HepG2 (cell line): ENCODE measurements at regions not wholly inside any gene's neighbourhood (a gene's known extent, or its start where the extent isn't known, plus 50 kb on each side); places are given as distances from the start of the nearest gene placed in this dataset.

ENCODE experiments used
- BHLHE40 ChIP-seq: IDR thresholded peaks from 2 replicates; pipeline ENCODE4 v1.6.1; 2011; ENCODE audit warnings: low read length, improper control_type of control experiment
- CEBPG ChIP-seq: IDR thresholded peaks from 2 replicates; pipeline ENCODE4 v1.6.1; 2016
- ELF3 ChIP-seq: IDR thresholded peaks from 2 replicates; pipeline ENCODE4 v1.6.1; 2016; ENCODE audit warnings: missing genetic modification reagents, missing compliant biosample characterization
- ERF ChIP-seq: IDR thresholded peaks from 2 replicates; pipeline ENCODE4 v1.6.1; 2018; ENCODE audit warnings: missing biosample characterization, missing genetic modification reagents
- HDAC1 ChIP-seq: sonication (generic); formaldehyde crosslinking; IDR thresholded peaks from 2 replicates; pipeline ENCODE4 v1.5.1; 2020; ENCODE audit warnings: mild to moderate bottlenecking, missing genetic modification reagents
- IKZF4 ChIP-seq: sonication (generic); formaldehyde crosslinking; IDR thresholded peaks from 2 replicates; pipeline ENCODE4 v1.5.1; 2020; ENCODE audit warnings: borderline replicate concordance, mild to moderate bottlenecking, low read depth, missing genetic modification reagents; ENCODE audit errors: not compliant biosample characterization
- MBD4 ChIP-seq: IDR thresholded peaks from 2 replicates; pipeline ENCODE4 v1.6.1; 2012; ENCODE audit warnings: low read length, inconsistent platforms, borderline replicate concordance
- PBX3 ChIP-seq: sonication (generic); formaldehyde crosslinking; IDR thresholded peaks from 2 replicates; pipeline ENCODE4 v1.8.1; 2023; ENCODE audit warnings: missing genetic modification reagents, inconsistent platforms, borderline replicate concordance
- RFXAP ChIP-seq: sonication (generic); formaldehyde crosslinking; IDR thresholded peaks from 2 replicates; pipeline ENCODE4 v1.4.0; 2020; ENCODE audit warnings: missing genetic modification reagents, borderline replicate concordance
- TAF1 ChIP-seq: sonication (generic); formaldehyde crosslinking; IDR thresholded peaks from 2 replicates; pipeline ENCODE4 v1.4.0; 2020; ENCODE audit warnings: missing genetic modification reagents
- XBP1 ChIP-seq: sonication (generic); formaldehyde crosslinking; IDR thresholded peaks from 2 replicates; pipeline ENCODE4 v1.5.0; 2020; ENCODE audit warnings: missing genetic modification reagents
- ZNF205 ChIP-seq: IDR thresholded peaks from 2 replicates; pipeline ENCODE4 v1.6.1; 2018; ENCODE audit warnings: missing biosample characterization, missing genetic modification reagents
- ZNF382 ChIP-seq: sonication (generic); formaldehyde crosslinking; IDR thresholded peaks from 2 replicates; pipeline ENCODE4 v1.5.0; 2020; ENCODE audit warnings: missing genetic modification reagents, mild to moderate bottlenecking, borderline replicate concordance
- ZNF567 ChIP-seq: sonication (generic); formaldehyde crosslinking; IDR thresholded peaks from 2 replicates; pipeline ENCODE4 v1.8.1; 2023; ENCODE audit warnings: mild to moderate bottlenecking, missing genetic modification reagents, borderline replicate concordance
- ZNF75D ChIP-seq: sonication (generic); formaldehyde crosslinking; IDR thresholded peaks from 2 replicates; pipeline ENCODE4 v1.8.1; 2023; ENCODE audit warnings: missing genetic modification reagents, mild to moderate bottlenecking, borderline replicate concordance
- ZNF850 ChIP-seq: sonication (generic); formaldehyde crosslinking; conservative IDR thresholded peaks from 2 replicates; pipeline ENCODE4 v1.9.0; 2021; ENCODE audit warnings: mild to moderate bottlenecking, missing genetic modification reagents
- TF ChIP-seq, protein P1 (sequence below): sonication (generic); formaldehyde crosslinking; IDR thresholded peaks from 2 replicates; pipeline ENCODE4 v1.4.0; 2020; ENCODE audit warnings: mild to moderate bottlenecking, missing genetic modification reagents
- TF ChIP-seq, protein P2 (sequence below): sonication (generic); formaldehyde crosslinking; IDR thresholded peaks from 2 replicates; pipeline ENCODE4 v1.4.0; 2020; ENCODE audit warnings: missing genetic modification reagents, mild to moderate bottlenecking, borderline replicate concordance
- TF ChIP-seq, protein P3 (sequence below): sonication (generic); formaldehyde crosslinking; conservative IDR thresholded peaks from 2 replicates; pipeline ENCODE4 v1.4.0; 2020; ENCODE audit warnings: missing genetic modification reagents

DNA sequence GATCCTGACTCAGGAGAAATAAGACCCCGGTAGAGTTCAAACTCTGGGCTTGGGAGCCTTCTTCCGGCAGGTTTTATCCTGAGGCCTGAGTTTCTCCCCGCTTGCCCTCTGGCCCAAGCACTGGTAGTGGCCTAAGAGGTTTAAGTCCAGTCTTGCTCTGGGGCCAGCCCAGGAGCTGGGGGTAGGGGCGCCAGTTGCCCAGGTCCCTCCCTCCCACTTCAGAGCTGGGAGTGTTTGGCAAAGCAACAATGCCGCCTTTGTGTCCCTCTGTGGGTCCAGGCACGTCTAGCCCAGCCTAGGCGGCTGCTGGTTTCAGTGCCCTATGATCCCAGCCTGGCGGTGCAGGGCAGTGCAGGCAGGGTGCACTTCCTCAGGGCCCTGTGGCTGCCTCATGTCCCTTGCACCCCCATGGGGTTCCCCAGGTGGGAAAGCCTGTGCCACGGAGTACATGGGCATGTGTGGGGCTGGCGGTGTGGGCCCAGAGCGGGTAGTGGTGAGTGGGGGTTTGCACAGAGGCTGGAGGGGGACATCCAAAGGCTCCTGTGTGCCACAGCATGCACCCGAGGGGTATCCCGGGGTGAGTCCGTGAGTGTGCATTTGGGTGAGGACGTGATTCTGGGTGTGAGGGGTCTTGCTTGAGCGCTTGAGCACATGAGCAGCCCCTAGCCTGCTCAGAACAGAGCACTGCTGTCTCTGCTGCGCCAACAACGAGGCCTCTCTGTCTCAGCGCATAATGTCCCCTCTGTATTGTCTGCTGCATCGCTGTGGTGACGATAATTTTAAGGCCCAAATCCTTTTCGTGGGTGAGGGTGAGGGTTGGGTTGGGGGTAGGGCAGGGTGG lies 61.7 kb upstream of the PSD2 start (continued):
- TF ChIP-seq ZNF850 (no peak), TAF1 (CRISPR knock-in tag) (peak; percentile 48; the same call in 1 of the 2 replicates), CEBPG (CRISPR knock-in tag) (peak; percentile 56), ZNF382 (CRISPR knock-in tag) (no peak), ERF (CRISPR knock-in tag) (peak; percentile 79), HDAC1 (CRISPR knock-in tag) (peak; percentile 70), ZNF205 (peak; percentile 68; the same call in 1 of the 2 replicates), RFXAP (CRISPR knock-in tag) (peak; percentile 78), BHLHE40 (peak; percentile 24; the same call in 1 of the 2 replicates), ZNF75D (CRISPR knock-in tag) (no peak), MBD4 (no peak), ELF3 (CRISPR knock-in tag) (peak; percentile 81), ZNF567 (CRISPR knock-in tag) (0 out of 2 replicates have a peak, but pooled peaks have one; percentile 16), IKZF4 (no peak), XBP1 (CRISPR knock-in tag) (no peak), PBX3 (CRISPR knock-in tag) (no peak)
- TF ChIP-seq, protein P1, sequence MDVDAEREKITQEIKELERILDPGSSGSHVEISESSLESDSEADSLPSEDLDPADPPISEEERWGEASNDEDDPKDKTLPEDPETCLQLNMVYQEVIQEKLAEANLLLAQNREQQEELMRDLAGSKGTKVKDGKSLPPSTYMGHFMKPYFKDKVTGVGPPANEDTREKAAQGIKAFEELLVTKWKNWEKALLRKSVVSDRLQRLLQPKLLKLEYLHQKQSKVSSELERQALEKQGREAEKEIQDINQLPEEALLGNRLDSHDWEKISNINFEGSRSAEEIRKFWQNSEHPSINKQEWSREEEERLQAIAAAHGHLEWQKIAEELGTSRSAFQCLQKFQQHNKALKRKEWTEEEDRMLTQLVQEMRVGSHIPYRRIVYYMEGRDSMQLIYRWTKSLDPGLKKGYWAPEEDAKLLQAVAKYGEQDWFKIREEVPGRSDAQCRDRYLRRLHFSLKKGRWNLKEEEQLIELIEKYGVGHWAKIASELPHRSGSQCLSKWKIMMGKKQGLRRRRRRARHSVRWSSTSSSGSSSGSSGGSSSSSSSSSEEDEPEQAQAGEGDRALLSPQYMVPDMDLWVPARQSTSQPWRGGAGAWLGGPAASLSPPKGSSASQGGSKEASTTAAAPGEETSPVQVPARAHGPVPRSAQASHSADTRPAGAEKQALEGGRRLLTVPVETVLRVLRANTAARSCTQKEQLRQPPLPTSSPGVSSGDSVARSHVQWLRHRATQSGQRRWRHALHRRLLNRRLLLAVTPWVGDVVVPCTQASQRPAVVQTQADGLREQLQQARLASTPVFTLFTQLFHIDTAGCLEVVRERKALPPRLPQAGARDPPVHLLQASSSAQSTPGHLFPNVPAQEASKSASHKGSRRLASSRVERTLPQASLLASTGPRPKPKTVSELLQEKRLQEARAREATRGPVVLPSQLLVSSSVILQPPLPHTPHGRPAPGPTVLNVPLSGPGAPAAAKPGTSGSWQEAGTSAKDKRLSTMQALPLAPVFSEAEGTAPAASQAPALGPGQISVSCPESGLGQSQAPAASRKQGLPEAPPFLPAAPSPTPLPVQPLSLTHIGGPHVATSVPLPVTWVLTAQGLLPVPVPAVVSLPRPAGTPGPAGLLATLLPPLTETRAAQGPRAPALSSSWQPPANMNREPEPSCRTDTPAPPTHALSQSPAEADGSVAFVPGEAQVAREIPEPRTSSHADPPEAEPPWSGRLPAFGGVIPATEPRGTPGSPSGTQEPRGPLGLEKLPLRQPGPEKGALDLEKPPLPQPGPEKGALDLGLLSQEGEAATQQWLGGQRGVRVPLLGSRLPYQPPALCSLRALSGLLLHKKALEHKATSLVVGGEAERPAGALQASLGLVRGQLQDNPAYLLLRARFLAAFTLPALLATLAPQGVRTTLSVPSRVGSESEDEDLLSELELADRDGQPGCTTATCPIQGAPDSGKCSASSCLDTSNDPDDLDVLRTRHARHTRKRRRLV: peak; percentile 32
- TF ChIP-seq, protein P2, sequence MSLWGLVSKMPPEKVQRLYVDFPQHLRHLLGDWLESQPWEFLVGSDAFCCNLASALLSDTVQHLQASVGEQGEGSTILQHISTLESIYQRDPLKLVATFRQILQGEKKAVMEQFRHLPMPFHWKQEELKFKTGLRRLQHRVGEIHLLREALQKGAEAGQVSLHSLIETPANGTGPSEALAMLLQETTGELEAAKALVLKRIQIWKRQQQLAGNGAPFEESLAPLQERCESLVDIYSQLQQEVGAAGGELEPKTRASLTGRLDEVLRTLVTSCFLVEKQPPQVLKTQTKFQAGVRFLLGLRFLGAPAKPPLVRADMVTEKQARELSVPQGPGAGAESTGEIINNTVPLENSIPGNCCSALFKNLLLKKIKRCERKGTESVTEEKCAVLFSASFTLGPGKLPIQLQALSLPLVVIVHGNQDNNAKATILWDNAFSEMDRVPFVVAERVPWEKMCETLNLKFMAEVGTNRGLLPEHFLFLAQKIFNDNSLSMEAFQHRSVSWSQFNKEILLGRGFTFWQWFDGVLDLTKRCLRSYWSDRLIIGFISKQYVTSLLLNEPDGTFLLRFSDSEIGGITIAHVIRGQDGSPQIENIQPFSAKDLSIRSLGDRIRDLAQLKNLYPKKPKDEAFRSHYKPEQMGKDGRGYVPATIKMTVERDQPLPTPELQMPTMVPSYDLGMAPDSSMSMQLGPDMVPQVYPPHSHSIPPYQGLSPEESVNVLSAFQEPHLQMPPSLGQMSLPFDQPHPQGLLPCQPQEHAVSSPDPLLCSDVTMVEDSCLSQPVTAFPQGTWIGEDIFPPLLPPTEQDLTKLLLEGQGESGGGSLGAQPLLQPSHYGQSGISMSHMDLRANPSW: peak; percentile 89; the same call in 1 of the 2 replicates
- TF ChIP-seq, protein P3, sequence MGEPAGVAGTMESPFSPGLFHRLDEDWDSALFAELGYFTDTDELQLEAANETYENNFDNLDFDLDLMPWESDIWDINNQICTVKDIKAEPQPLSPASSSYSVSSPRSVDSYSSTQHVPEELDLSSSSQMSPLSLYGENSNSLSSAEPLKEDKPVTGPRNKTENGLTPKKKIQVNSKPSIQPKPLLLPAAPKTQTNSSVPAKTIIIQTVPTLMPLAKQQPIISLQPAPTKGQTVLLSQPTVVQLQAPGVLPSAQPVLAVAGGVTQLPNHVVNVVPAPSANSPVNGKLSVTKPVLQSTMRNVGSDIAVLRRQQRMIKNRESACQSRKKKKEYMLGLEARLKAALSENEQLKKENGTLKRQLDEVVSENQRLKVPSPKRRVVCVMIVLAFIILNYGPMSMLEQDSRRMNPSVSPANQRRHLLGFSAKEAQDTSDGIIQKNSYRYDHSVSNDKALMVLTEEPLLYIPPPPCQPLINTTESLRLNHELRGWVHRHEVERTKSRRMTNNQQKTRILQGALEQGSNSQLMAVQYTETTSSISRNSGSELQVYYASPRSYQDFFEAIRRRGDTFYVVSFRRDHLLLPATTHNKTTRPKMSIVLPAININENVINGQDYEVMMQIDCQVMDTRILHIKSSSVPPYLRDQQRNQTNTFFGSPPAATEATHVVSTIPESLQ: 0 out of 2 replicates have a peak, but pooled peaks have one; percentile 50
